ENCODE measurements at regions not wholly inside any gene's neighbourhood (a gene's known extent, or its start where the extent isn't known, plus 50 kb on each side); places are given as distances from the start of the nearest gene placed in this dataset.
A peak's percentile ranks its signal among the peaks of the same experiment; 100 is the strongest.

DNA sequence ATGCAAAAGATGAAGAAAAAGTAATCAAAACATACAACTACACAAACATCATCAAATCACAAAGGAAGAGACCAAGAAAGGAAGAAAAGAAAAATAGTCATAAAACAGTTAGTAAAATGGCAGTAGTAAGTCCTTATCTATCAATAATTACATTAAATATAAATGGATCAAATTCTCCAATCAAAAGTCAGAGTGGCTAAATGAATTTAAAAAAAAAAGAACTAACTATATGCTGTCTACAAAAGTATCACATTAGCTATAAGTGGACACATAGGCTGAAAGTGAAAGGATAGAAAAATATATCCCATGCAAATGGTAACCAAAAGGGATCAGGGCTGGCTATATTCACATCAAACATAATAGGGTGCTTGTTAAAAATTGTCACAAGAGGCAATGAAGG lies 116.5 kb downstream of the NOL4 start (continued):
- TF ChIP-seq, protein P1, sequence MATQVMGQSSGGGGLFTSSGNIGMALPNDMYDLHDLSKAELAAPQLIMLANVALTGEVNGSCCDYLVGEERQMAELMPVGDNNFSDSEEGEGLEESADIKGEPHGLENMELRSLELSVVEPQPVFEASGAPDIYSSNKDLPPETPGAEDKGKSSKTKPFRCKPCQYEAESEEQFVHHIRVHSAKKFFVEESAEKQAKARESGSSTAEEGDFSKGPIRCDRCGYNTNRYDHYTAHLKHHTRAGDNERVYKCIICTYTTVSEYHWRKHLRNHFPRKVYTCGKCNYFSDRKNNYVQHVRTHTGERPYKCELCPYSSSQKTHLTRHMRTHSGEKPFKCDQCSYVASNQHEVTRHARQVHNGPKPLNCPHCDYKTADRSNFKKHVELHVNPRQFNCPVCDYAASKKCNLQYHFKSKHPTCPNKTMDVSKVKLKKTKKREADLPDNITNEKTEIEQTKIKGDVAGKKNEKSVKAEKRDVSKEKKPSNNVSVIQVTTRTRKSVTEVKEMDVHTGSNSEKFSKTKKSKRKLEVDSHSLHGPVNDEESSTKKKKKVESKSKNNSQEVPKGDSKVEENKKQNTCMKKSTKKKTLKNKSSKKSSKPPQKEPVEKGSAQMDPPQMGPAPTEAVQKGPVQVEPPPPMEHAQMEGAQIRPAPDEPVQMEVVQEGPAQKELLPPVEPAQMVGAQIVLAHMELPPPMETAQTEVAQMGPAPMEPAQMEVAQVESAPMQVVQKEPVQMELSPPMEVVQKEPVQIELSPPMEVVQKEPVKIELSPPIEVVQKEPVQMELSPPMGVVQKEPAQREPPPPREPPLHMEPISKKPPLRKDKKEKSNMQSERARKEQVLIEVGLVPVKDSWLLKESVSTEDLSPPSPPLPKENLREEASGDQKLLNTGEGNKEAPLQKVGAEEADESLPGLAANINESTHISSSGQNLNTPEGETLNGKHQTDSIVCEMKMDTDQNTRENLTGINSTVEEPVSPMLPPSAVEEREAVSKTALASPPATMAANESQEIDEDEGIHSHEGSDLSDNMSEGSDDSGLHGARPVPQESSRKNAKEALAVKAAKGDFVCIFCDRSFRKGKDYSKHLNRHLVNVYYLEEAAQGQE (IDR thresholded peaks at IDR 0.05; ENCODE audit: unreplicated experiment) = no peak
- TF ChIP-seq ETS1 (IDR thresholded peaks at IDR 0.05) (no peak), POLR2AphosphoS5 (IDR thresholded peaks at IDR 0.05; ENCODE audit: low read depth) (no peak), JUNB (IDR thresholded peaks at IDR 0.05; ENCODE audit: unreplicated experiment) (no peak), EZH2 (IDR thresholded peaks at IDR 0.05; ENCODE audit: low read depth, unreplicated experiment) (no peak), EZH2phosphoT487 (IDR thresholded peaks at IDR 0.05; ENCODE audit: unreplicated experiment) (no peak), STAT1 (IDR thresholded peaks at IDR 0.05; ENCODE audit: unreplicated experiment) (no peak), NANOG (IDR thresholded peaks at IDR 0.05; ENCODE audit: borderline replicate concordance) (no peak)
- TF ChIP-seq, protein P2, sequence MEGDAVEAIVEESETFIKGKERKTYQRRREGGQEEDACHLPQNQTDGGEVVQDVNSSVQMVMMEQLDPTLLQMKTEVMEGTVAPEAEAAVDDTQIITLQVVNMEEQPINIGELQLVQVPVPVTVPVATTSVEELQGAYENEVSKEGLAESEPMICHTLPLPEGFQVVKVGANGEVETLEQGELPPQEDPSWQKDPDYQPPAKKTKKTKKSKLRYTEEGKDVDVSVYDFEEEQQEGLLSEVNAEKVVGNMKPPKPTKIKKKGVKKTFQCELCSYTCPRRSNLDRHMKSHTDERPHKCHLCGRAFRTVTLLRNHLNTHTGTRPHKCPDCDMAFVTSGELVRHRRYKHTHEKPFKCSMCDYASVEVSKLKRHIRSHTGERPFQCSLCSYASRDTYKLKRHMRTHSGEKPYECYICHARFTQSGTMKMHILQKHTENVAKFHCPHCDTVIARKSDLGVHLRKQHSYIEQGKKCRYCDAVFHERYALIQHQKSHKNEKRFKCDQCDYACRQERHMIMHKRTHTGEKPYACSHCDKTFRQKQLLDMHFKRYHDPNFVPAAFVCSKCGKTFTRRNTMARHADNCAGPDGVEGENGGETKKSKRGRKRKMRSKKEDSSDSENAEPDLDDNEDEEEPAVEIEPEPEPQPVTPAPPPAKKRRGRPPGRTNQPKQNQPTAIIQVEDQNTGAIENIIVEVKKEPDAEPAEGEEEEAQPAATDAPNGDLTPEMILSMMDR (conservative IDR thresholded peaks at IDR 0.05; ENCODE audit: low read depth in 2 of 2) = no peak

DNA sequence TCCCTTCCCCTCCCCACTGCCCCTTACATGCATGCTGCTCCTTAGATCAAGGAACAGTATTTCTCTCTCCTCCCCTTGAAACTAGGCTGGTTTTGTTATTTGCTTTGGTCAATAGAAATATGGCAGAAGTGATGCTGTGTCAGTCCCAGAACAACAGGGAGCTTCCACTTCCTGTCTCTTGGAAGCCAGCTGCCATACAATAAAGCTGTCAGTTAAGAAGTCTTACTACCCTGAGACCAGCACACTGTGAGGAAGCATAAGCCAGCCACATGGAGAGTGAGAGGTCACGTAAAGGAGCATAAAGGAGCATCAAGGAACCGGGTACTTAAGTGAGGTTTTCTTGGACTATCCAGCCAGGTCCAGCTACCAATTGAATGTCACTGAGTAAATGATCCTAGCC lies 126.6 kb downstream of the NOL4 start:
- Histone ChIP-seq H3K9me2 (ENCODE audit: insufficient read depth) (no peaks in the 10 kb centered on the region; the same call in 1 of the 2 replicates), H3K4me3 (no peak overlapping the region), H3K27ac (ENCODE audit: low read depth) (no peak overlapping the region), H3K79me2 (replicated peaks; ENCODE audit: insufficient read depth) (no peaks in the 10 kb centered on the region), H3F3A (replicated peaks; ENCODE audit: low read depth) (no peaks in the 10 kb centered on the region), H4K20me1 (replicated peaks; ENCODE audit: insufficient read depth) (no peaks in the 10 kb centered on the region), H3K27me3 (ENCODE audit: insufficient read depth) (no peaks in the 10 kb centered on the region), H3K4me1 (ENCODE audit: insufficient read depth) (no peaks in the 10 kb centered on the region), H3K36me3 (ENCODE audit: insufficient read depth) (no peaks in the 10 kb centered on the region), H2AFZ (no peak overlapping the region), H3K4me2 (no peak overlapping the region)
- ATAC-seq = no peak
- Mint-ChIP-seq H3K9me3 (no peaks in the 10 kb centered on the region), H3K27me3 (ENCODE audit: insufficient read depth, low read depth, poor library complexity) (no peaks in the 10 kb centered on the region), H3K4me3 (no peak overlapping the region), H3K36me3 (ENCODE audit: low read depth) (no peaks in the 10 kb centered on the region), H3K27ac (no peak overlapping the region), H3K4me1 (peaks cover 3% of the 10 kb centered on the region; the same call in 1 of the 3 replicates)
- DNase-seq (ENCODE audit: low spot score) = peak; percentile 5
- no peak for TF ChIP-seq ZNF462 (CRISPR knock-in tag; IDR thresholded peaks at IDR 0.05)
- no peak for TF ChIP-seq POLR2AphosphoS5 (IDR thresholded peaks at IDR 0.05; ENCODE audit: low read depth)
- TF ChIP-seq, protein P2 (conservative IDR thresholded peaks at IDR 0.05; ENCODE audit: low read depth in 2 of 2) = no peak
- TF ChIP-seq EZH2 (IDR thresholded peaks at IDR 0.05; ENCODE audit: low read depth, unreplicated experiment) = no peak

All from GM23338 (cell line).